Duodenal mucosa (tissue), 2 donors: ENCODE measurements at regions not wholly inside any gene's neighbourhood (a gene's known extent, or its start where the extent isn't known, plus 50 kb on each side); places are given as distances from the start of the nearest gene placed in this dataset.
"Not testable (repeated sequence)": the region's sequence is repeated elsewhere in the genome, so short reads cannot be mapped to it uniquely, and the experiment has no call there.

ENCODE experiments used
- H3K27ac ChIP-seq: one replicate; pipeline ENCODE4 v1.7.0; 2013; ENCODE audit warnings: low read depth, low read length
- H3K27me3 ChIP-seq, 2 donors: one replicate each; pipeline ENCODE4 v1.7.0; 2013; ENCODE audit warnings: low read length in 2 of 2, control low read depth in 1 of 2; ENCODE audit not compliant: insufficient read depth in 2 of 2, control insufficient read depth in 1 of 2
- H3K36me3 ChIP-seq, 2 donors: one replicate each; pipeline ENCODE4 v1.7.0; 2013; ENCODE audit warnings: low read length in 2 of 2, control low read depth in 1 of 2; ENCODE audit not compliant: insufficient read depth in 2 of 2, control insufficient read depth in 1 of 2
- H3K4me1 ChIP-seq, 2 donors: one replicate each; pipeline ENCODE4 v1.7.0; 2013; ENCODE audit warnings: low read length in 2 of 2, control low read depth in 1 of 2; ENCODE audit not compliant: insufficient read depth in 2 of 2, control insufficient read depth in 1 of 2
- H3K4me3 ChIP-seq, 2 donors: one replicate each; pipeline ENCODE4 v1.7.0; 2013; ENCODE audit warnings: low read length in 2 of 2, low read depth in 1 of 2
- H3K9ac ChIP-seq, 2 donors: one replicate each; pipeline ENCODE4 v1.7.0; 2013; ENCODE audit warnings: low read length in 2 of 2, low read depth in 1 of 2
- H3K9me3 ChIP-seq, 2 donors: one replicate each; pipeline ENCODE4 v1.7.0; 2013; ENCODE audit warnings: low read length in 2 of 2, control low read depth in 1 of 2; ENCODE audit not compliant: control insufficient read depth in 1 of 2

GRCh38 chr7:65621580-65622201 is 248.0 kb downstream of the ZNF92 start:
- H3K4me1 ChIP-seq, H3K9ac ChIP-seq, H3K27ac ChIP-seq, H3K36me3 ChIP-seq, H3K9me3 ChIP-seq, H3K27me3 ChIP-seq, H3K4me3 ChIP-seq: not testable (repeated sequence)

- not testable (repeated sequence) for H3K9me3 ChIP-seq, H3K4me1 ChIP-seq, H3K9ac ChIP-seq, H3K27me3 ChIP-seq, H3K36me3 ChIP-seq, H3K27ac ChIP-seq, H3K4me3 ChIP-seq
Measured at GRCh38 chr7:65631236-65631635, 241.6 kb upstream of the VKORC1L1 start.

- not testable (repeated sequence) for H3K4me1 ChIP-seq, H3K36me3 ChIP-seq, H3K9me3 ChIP-seq, H3K27me3 ChIP-seq, H3K4me3 ChIP-seq, H3K9ac ChIP-seq, H3K27ac ChIP-seq
Measured at GRCh38 chr7:65633587-65634404, 239.1 kb upstream of the VKORC1L1 start.

GRCh38 chr7:65638918-65639317 is 234.0 kb upstream of the VKORC1L1 start:
- H3K4me1 ChIP-seq, H3K27me3 ChIP-seq, H3K27ac ChIP-seq, H3K9ac ChIP-seq, H3K36me3 ChIP-seq, H3K9me3 ChIP-seq, H3K4me3 ChIP-seq: not testable (repeated sequence)

- H3K27ac ChIP-seq, H3K27me3 ChIP-seq: not testable (repeated sequence)
Measured at GRCh38 chr7:65639717-65640116, 233.2 kb upstream of the VKORC1L1 start.

GRCh38 chr7:65643498-65643897 is 229.4 kb upstream of the VKORC1L1 start:
- not testable (repeated sequence) for H3K9ac ChIP-seq, H3K4me3 ChIP-seq, H3K9me3 ChIP-seq, H3K27me3 ChIP-seq, H3K27ac ChIP-seq, H3K4me1 ChIP-seq, H3K36me3 ChIP-seq

More at GRCh38 chr7:65639717-65640116, 233.2 kb upstream of the VKORC1L1 start:
- not testable (repeated sequence) for H3K4me3 ChIP-seq, H3K4me1 ChIP-seq, H3K9me3 ChIP-seq, H3K36me3 ChIP-seq, H3K9ac ChIP-seq

GRCh38 chr7:65647153-65647964 is 225.5 kb upstream of the VKORC1L1 start:
- not testable (repeated sequence) for H3K27ac ChIP-seq, H3K27me3 ChIP-seq, H3K36me3 ChIP-seq, H3K4me3 ChIP-seq, H3K4me1 ChIP-seq, H3K9me3 ChIP-seq, H3K9ac ChIP-seq

GRCh38 chr7:65651174-65651573 is 221.7 kb upstream of the VKORC1L1 start:
- H3K36me3 ChIP-seq, H3K4me3 ChIP-seq, H3K9ac ChIP-seq, H3K4me1 ChIP-seq, H3K27me3 ChIP-seq, H3K9me3 ChIP-seq, H3K27ac ChIP-seq: not testable (repeated sequence)

GRCh38 chr7:65651826-65652592 is 220.9 kb upstream of the VKORC1L1 start:
- H3K9me3 ChIP-seq, H3K9ac ChIP-seq, H3K27me3 ChIP-seq, H3K36me3 ChIP-seq, H3K4me3 ChIP-seq, H3K4me1 ChIP-seq, H3K27ac ChIP-seq: not testable (repeated sequence)

- H3K27ac ChIP-seq, H3K4me3 ChIP-seq, H3K36me3 ChIP-seq, H3K9ac ChIP-seq, H3K4me1 ChIP-seq, H3K27me3 ChIP-seq, H3K9me3 ChIP-seq: not testable (repeated sequence)
Measured at GRCh38 chr7:65652669-65653068, 220.2 kb upstream of the VKORC1L1 start.
